Endodermal cell (in vitro differentiated cells): ENCODE measurements at regions not wholly inside any gene's neighbourhood (a gene's known extent, or its start where the extent isn't known, plus 50 kb on each side); places are given as distances from the start of the nearest gene placed in this dataset.

Experiments used
- DNase-seq: peaks from one replicate; pipeline ENCODE4 v3.0.0-alpha.2; 2017
- H3K27ac ChIP-seq: 2 replicates; pipeline ENCODE4 v1.5.1; 2013; ENCODE audit warnings: mild to moderate bottlenecking, low read depth, low read length, moderate library complexity
- H3K27me3 ChIP-seq: 2 replicates; pipeline ENCODE4 v1.6.1; 2013; ENCODE audit warnings: mild to moderate bottlenecking, low read length, moderate library complexity; ENCODE audit not compliant: insufficient read depth, control insufficient read depth, poor library complexity, severe bottlenecking
- H3K36me3 ChIP-seq: 2 replicates; pipeline ENCODE4 v1.7.0; 2013; ENCODE audit warnings: mild to moderate bottlenecking, low read length, moderate library complexity; ENCODE audit not compliant: control insufficient read depth, insufficient read depth
- H3K4me1 ChIP-seq: one replicate; pipeline ENCODE4 v1.7.0; 2013; ENCODE audit warnings: low read length; ENCODE audit not compliant: control insufficient read depth, insufficient read depth
- H3K4me3 ChIP-seq: 2 replicates; pipeline ENCODE4 v1.5.1; 2013; ENCODE audit warnings: mild to moderate bottlenecking, low read length, moderate library complexity
- H3K9ac ChIP-seq: 2 replicates; pipeline ENCODE4 v1.6.1; 2013; ENCODE audit warnings: mild to moderate bottlenecking, low read length, moderate library complexity; ENCODE audit not compliant: poor library complexity, severe bottlenecking; ENCODE audit errors: extremely low read depth
- H3K9me3 ChIP-seq: 2 replicates; pipeline ENCODE4 v1.6.1; 2013; ENCODE audit warnings: mild to moderate bottlenecking, low read length, moderate library complexity; ENCODE audit not compliant: control insufficient read depth
- H3K27ac Mint-ChIP-seq: 2 replicates; pipeline ENCODE4 v1.8.0; 2020; ENCODE audit warnings: mixed read lengths
- H3K27me3 Mint-ChIP-seq: 2 replicates; pipeline ENCODE4 v1.8.0; 2021; ENCODE audit warnings: mild to moderate bottlenecking, mixed read lengths; ENCODE audit not compliant: insufficient read depth
- H3K36me3 Mint-ChIP-seq: 2 replicates; pipeline ENCODE4 v1.8.0; 2020; ENCODE audit warnings: low read depth, mixed read lengths
- H3K4me1 Mint-ChIP-seq: 2 replicates; pipeline ENCODE4 v1.8.0; 2020; ENCODE audit warnings: mixed read lengths
- H3K4me3 Mint-ChIP-seq: 2 replicates; pipeline ENCODE4 v1.8.0; 2020; ENCODE audit warnings: mild to moderate bottlenecking, moderate library complexity, mixed read lengths
- H3K9me3 Mint-ChIP-seq: 2 replicates; pipeline ENCODE4 v1.8.0; 2020; ENCODE audit warnings: mild to moderate bottlenecking, mixed read lengths
- WGBS, 2 experiments: methylation state at CpG; one replicate each; pipeline versions ENCODE4 v1.1.5 to v1.1.7; 2013; ENCODE audit warnings: missing lambda C conversion rate in 2 of 2, mixed read lengths in 1 of 2; ENCODE audit not compliant: insufficient coverage in 1 of 2, insufficient read length in 1 of 2; 5-methylcytosine and 5-hydroxymethylcytosine counted together
- TF ChIP-seq, protein P1 (sequence below): fragments of 200-600 bp; sonication (generic); conservative IDR thresholded peaks from 2 replicates; pipeline ENCODE4 v1.5.0; 2021; ENCODE audit warnings: antibody characterized with exemption, mild to moderate bottlenecking

DNA sequence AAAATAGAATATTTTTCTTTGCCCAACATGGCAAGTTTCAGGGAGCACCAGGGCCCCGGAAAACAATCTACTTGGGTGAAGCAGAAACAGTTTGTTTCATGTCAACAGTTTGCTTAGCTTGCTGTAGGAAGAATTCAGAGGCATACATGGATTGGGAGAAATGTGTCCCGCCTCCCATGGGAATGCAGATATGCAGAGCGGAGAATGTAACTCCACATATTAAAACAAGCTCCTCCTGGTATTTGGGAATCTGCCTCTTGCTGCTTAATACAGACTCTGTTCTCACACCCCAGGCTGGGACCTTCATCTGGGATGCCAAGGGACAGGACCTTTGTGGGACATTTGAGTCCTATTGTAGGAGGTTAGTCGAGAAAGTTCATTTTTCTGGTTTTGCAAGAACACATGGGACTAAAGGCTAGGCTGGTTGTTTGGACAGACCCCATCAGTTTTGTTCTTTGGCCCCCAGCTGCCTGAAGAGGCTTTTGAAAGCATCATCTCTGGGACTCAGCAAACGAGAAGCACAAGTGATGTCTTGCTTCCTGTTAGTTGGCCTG lies 220.5 kb upstream of the ADRA1B start:
- H3K36me3 Mint-ChIP-seq = no peaks in the 10 kb centered on the region
- peak; percentile 49 for DNase-seq
- TF ChIP-seq, protein P1, sequence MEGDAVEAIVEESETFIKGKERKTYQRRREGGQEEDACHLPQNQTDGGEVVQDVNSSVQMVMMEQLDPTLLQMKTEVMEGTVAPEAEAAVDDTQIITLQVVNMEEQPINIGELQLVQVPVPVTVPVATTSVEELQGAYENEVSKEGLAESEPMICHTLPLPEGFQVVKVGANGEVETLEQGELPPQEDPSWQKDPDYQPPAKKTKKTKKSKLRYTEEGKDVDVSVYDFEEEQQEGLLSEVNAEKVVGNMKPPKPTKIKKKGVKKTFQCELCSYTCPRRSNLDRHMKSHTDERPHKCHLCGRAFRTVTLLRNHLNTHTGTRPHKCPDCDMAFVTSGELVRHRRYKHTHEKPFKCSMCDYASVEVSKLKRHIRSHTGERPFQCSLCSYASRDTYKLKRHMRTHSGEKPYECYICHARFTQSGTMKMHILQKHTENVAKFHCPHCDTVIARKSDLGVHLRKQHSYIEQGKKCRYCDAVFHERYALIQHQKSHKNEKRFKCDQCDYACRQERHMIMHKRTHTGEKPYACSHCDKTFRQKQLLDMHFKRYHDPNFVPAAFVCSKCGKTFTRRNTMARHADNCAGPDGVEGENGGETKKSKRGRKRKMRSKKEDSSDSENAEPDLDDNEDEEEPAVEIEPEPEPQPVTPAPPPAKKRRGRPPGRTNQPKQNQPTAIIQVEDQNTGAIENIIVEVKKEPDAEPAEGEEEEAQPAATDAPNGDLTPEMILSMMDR = no peak
- no peak overlapping the region for H3K4me3 ChIP-seq
- no peak overlapping the region for H3K9ac ChIP-seq
- peaks cover 9% of the 10 kb centered on the region for H3K9me3 Mint-ChIP-seq
- peaks cover 8% of the 10 kb centered on the region for H3K4me1 Mint-ChIP-seq
- H3K4me3 Mint-ChIP-seq = no peak overlapping the region
- H3K27ac Mint-ChIP-seq = no peak overlapping the region
- H3K27ac ChIP-seq = no peak overlapping the region
- no peaks in the 10 kb centered on the region for H3K36me3 ChIP-seq
- H3K9me3 ChIP-seq = no peaks in the 10 kb centered on the region
- H3K27me3 ChIP-seq = no peaks in the 10 kb centered on the region
- 86 to 90% methylated on average over 3 to 5 of the region's 5 CpGs for WGBS, 2 experiments
- no peaks in the 10 kb centered on the region for H3K27me3 Mint-ChIP-seq
- H3K4me1 ChIP-seq = no peaks in the 10 kb centered on the region

DNA sequence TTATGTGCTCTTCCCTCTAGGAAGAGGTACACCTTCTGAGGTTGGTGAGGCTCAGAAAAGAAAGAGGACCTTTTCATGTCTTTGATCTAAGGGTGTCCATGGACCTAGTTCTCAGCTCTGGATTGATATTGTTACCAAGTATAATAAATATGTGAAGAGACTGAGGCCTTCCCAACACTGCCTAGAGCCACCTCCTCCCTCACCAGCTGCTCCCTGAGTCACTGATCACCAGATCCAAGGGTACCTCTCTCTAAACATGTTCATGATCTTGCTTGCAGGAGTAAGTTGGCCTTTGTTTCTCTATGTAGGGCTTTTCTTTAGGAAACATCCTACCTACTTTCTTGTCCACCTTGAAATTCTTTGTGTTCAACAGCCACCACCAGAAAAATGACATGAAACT lies 218.8 kb upstream of the ADRA1B start:
- Histone ChIP-seq H3K4me3 (no peak overlapping the region), H3K4me1 (no peaks in the 10 kb centered on the region), H3K9ac (no peak overlapping the region), H3K27ac (no peak overlapping the region), H3K36me3 (no peaks in the 10 kb centered on the region), H3K9me3 (no peaks in the 10 kb centered on the region), H3K27me3 (no peaks in the 10 kb centered on the region)
- TF ChIP-seq, protein P1 = no peak
- Mint-ChIP-seq H3K27ac (no peak overlapping the region), H3K36me3 (no peaks in the 10 kb centered on the region), H3K9me3 (peaks cover 9% of the 10 kb centered on the region), H3K27me3 (no peaks in the 10 kb centered on the region), H3K4me1 (peaks cover 8% of the 10 kb centered on the region), H3K4me3 (no peak overlapping the region)
- DNase-seq = no peak

DNA sequence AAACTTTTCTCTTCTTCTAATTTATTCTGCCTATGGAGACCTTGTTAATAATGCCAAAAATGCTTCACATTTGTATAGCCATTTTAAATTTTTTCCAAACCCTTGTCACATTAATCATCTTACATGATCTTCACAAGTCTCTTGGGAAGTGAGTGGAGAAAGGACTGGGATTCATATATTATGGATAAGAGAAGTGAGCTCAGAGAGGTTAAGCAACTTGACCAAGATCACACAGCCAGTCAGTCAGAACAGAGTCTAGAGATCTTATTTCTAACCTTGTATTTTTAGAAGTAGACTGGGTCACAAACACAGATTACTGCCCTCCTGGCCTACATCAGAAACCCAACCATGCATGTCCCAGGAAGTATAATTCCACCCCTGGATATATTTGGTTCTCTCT lies 218.0 kb upstream of the ADRA1B start:
- Mint-ChIP-seq H3K27me3 (no peaks in the 10 kb centered on the region), H3K4me3 (no peak overlapping the region), H3K36me3 (no peaks in the 10 kb centered on the region), H3K27ac (no peak overlapping the region), H3K4me1 (peaks cover 8% of the 10 kb centered on the region), H3K9me3 (peaks cover 9% of the 10 kb centered on the region)
- Histone ChIP-seq H3K27me3 (no peaks in the 10 kb centered on the region), H3K9me3 (no peaks in the 10 kb centered on the region), H3K4me1 (no peaks in the 10 kb centered on the region), H3K36me3 (no peaks in the 10 kb centered on the region), H3K4me3 (no peak overlapping the region), H3K27ac (no peak overlapping the region), H3K9ac (no peak overlapping the region)
- no peak for DNase-seq
- TF ChIP-seq, protein P1 = no peak
